ENCODE measurements at regions not wholly inside any gene's neighbourhood (a gene's known extent, or its start where the extent isn't known, plus 50 kb on each side); places are given as distances from the start of the nearest gene placed in this dataset.

DNA sequence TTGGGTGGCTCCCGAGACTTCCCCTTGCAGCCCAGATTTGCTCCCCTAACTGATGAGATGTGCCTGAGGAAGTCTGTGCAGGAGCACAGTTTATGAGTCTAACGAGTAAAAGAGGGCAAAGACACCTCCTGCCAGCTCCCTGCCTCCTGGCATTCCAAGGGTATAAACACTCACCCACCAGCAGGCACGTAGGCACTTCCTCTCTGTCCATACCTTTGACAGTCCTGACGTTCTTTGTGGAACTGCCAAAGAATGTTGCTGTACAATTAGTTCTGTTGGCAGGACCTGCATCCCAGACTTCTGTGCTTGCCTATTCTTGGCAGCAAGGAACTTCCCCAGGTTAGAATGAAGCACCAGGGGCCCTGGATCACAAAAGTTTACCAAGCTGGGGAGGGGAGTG is 889.3 kb downstream of the BCL11B start:
- CTCF ChIA-PET = no interaction called here
- no peak for TF ChIP-seq KLF1 (tag by site-specific recombination; IDR thresholded peaks at IDR 0.05)

GRCh38 chr14:98385851-98386250 is 886.1 kb downstream of the BCL11B start:
- Histone ChIP-seq H3K36me3 (ENCODE audit: control insufficient read depth in 2 of 2, insufficient read depth in 1 of 2, low read length in 2 of 2) (no peaks in the 10 kb centered on the region), H3K4me1 (ENCODE audit: control insufficient read depth, insufficient read depth, low read length) (no peaks in the 10 kb centered on the region), H3K9me3 (ENCODE audit: control insufficient read depth, insufficient read depth, low read depth, low read length) (no peaks in the 10 kb centered on the region), H3K27ac (ENCODE audit: extremely low read depth, low read depth, low read length) (no peak overlapping the region), H3K4me3 (ENCODE audit: low read depth, low read length) (no peak overlapping the region)
- ChIA-PET CTCF (no interaction called here), POLR2A (no interaction called here)
- TF ChIP-seq PRDM1 (tag by site-specific recombination; IDR thresholded peaks at IDR 0.05) (no peak), KLF7 (tag by site-specific recombination; IDR thresholded peaks at IDR 0.05; ENCODE audit: borderline replicate concordance) (no peak), ZNF610 (tag by site-specific recombination; IDR thresholded peaks at IDR 0.05; ENCODE audit: borderline replicate concordance) (no peak), INSM2 (tag by site-specific recombination; IDR thresholded peaks at IDR 0.05) (no peak), ZNF280C (tag by site-specific recombination; IDR thresholded peaks at IDR 0.05) (no peak), ZNF394 (tag by site-specific recombination; IDR thresholded peaks at IDR 0.05; ENCODE audit: borderline replicate concordance) (no peak), ZNF555 (tag by site-specific recombination; conservative IDR thresholded peaks at IDR 0.05) (no peak), KLF9 (tag by site-specific recombination; IDR thresholded peaks at IDR 0.05; ENCODE audit: low read depth) (no peak), ZNF16 (tag by site-specific recombination; IDR thresholded peaks at IDR 0.05; ENCODE audit: low read depth) (no peak), WT1 (tag by site-specific recombination; IDR thresholded peaks at IDR 0.05) (no peak), MEIS1 (CRISPR knock-in tag; IDR thresholded peaks at IDR 0.05; ENCODE audit: borderline replicate concordance) (no peak), TCF7L2 (IDR thresholded peaks at IDR 0.05; ENCODE audit: borderline replicate concordance, low read depth, low read length) (no peak), ZNF174 (tag by site-specific recombination; IDR thresholded peaks at IDR 0.05) (no peak), ZBTB10 (tag by site-specific recombination; IDR thresholded peaks at IDR 0.05) (no peak)

More for the DNA sequence above, 889.3 kb downstream of the BCL11B start:
- no peaks in the 10 kb centered on the region for H3K4me1 ChIP-seq (ENCODE audit: control insufficient read depth, insufficient read depth, low read length)
- no peak overlapping the region for H3K4me3 ChIP-seq (ENCODE audit: low read depth, low read length)
- POLR2A ChIA-PET = no interaction called here
- H3K9me3 ChIP-seq (ENCODE audit: control insufficient read depth, insufficient read depth, low read depth, low read length) = no peaks in the 10 kb centered on the region
- no peaks in the 10 kb centered on the region for H3K36me3 ChIP-seq (ENCODE audit: control insufficient read depth in 2 of 2, insufficient read depth in 1 of 2, low read length in 2 of 2)
- H3K27ac ChIP-seq (ENCODE audit: extremely low read depth, low read depth, low read length) = no peak overlapping the region

- CTCF ChIA-PET = no interaction called here
- H3K36me3 ChIP-seq (ENCODE audit: control insufficient read depth in 2 of 2, insufficient read depth in 1 of 2, low read length in 2 of 2) = no peaks in the 10 kb centered on the region
- H3K4me1 ChIP-seq (ENCODE audit: control insufficient read depth, insufficient read depth, low read length) = no peaks in the 10 kb centered on the region
- H3K9me3 ChIP-seq (ENCODE audit: control insufficient read depth, insufficient read depth, low read depth, low read length) = no peaks in the 10 kb centered on the region
- POLR2A ChIA-PET = no interaction called here
- no peak overlapping the region for H3K27ac ChIP-seq (ENCODE audit: extremely low read depth, low read depth, low read length)
- H3K4me3 ChIP-seq (ENCODE audit: low read depth, low read length) = no peak overlapping the region
- TF ChIP-seq YY2 (tag by site-specific recombination; IDR thresholded peaks at IDR 0.05) (no peak), ZNF26 (tag by site-specific recombination; IDR thresholded peaks at IDR 0.05) (no peak), ZNF214 (tag by site-specific recombination; IDR thresholded peaks at IDR 0.05; ENCODE audit: borderline replicate concordance) (no peak), ZNF114 (tag by site-specific recombination; IDR thresholded peaks at IDR 0.05) (no peak), ZNF280C (tag by site-specific recombination; IDR thresholded peaks at IDR 0.05) (no peak), OVOL3 (tag by site-specific recombination; IDR thresholded peaks at IDR 0.05) (no peak), HOXC10 (CRISPR knock-in tag; IDR thresholded peaks at IDR 0.05) (no peak), ZBTB7A (tag by site-specific recombination; IDR thresholded peaks at IDR 0.05; ENCODE audit: low read depth) (no peak), ZNF768 (tag by site-specific recombination; IDR thresholded peaks at IDR 0.05) (no peak)
These were observed 880.9 kb downstream of the BCL11B start for GRCh38 chr14:98391061-98391460.
